Glutamatergic neuron (in vitro differentiated cells): ENCODE measurements at regions not wholly inside any gene's neighbourhood (a gene's known extent, or its start where the extent isn't known, plus 50 kb on each side); places are given as distances from the start of the nearest gene placed in this dataset.

Experiments used
- DNase-seq: peaks from one replicate; pipeline ENCODE4 v3.0.0; 2022
- H3K27ac Mint-ChIP-seq: one replicate; pipeline ENCODE4 v1.8.0; 2020; ENCODE audit warnings: mild to moderate bottlenecking, mixed read lengths, inconsistent platforms; ENCODE audit not compliant: unreplicated experiment
- H3K27me3 Mint-ChIP-seq: one replicate; pipeline ENCODE4 v1.8.0; 2020; ENCODE audit warnings: mild to moderate bottlenecking, moderate library complexity, mixed read lengths, inconsistent platforms; ENCODE audit not compliant: unreplicated experiment
- H3K36me3 Mint-ChIP-seq: one replicate; pipeline ENCODE4 v1.8.0; 2020; ENCODE audit warnings: mild to moderate bottlenecking, mixed read lengths, inconsistent platforms; ENCODE audit not compliant: unreplicated experiment
- H3K4me1 Mint-ChIP-seq: one replicate; pipeline ENCODE4 v1.8.0; 2020; ENCODE audit warnings: mild to moderate bottlenecking, low read depth, mixed read lengths, inconsistent platforms; ENCODE audit not compliant: unreplicated experiment
- H3K4me3 Mint-ChIP-seq: one replicate; pipeline ENCODE4 v1.8.0; 2020; ENCODE audit warnings: mild to moderate bottlenecking, mixed read lengths, inconsistent platforms; ENCODE audit not compliant: unreplicated experiment
- H3K9me3 Mint-ChIP-seq: one replicate; pipeline ENCODE4 v1.8.0; 2020; ENCODE audit warnings: mild to moderate bottlenecking, moderate library complexity, mixed read lengths, inconsistent platforms; ENCODE audit not compliant: unreplicated experiment
- CTCF ChIP-seq: fragments of 200-600 bp; sonication (generic); IDR thresholded peaks from one replicate; pipeline ENCODE4 v1.5.0; 2021; ENCODE audit not compliant: partially characterized antibody, unreplicated experiment

DNA sequence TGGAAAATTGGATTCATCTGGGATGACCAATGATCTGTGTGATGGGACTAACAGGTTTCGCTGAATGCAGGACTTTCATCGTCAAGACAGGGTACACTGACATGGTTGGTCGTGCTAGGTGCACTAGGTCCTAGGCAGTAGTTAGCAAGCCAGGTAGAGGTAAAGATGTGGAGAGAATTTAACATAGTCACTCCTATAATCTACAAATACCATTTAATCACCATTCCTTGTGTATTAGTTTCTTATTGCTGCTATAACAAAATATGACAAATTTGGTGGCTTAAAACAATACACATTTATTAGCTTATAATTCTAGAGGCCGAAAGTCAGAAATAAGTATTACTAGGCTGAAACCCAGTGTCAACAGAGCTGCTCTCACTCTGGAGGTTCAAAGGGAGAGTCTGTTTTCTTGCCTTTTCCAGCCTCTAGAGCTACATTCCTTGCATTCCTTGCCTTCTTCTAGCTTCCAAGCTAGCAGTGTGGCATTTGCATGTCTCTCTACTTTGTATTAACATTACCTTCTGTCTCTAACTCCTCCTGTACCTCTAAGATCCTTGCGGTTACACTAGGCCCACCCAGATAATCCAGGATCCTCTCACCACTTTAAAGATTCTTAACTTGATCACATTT is 98.7 kb upstream of the GRIA3 start:
- no peaks in the 10 kb centered on the region for H3K36me3 Mint-ChIP-seq
- no peak for TF ChIP-seq CTCF
- H3K4me1 Mint-ChIP-seq: no peaks in the 10 kb centered on the region
- no peaks in the 10 kb centered on the region for H3K27me3 Mint-ChIP-seq
- no peak overlapping the region for H3K27ac Mint-ChIP-seq
- no peak for DNase-seq
- no peak overlapping the region for H3K4me3 Mint-ChIP-seq
- H3K9me3 Mint-ChIP-seq: no peaks in the 10 kb centered on the region

DNA sequence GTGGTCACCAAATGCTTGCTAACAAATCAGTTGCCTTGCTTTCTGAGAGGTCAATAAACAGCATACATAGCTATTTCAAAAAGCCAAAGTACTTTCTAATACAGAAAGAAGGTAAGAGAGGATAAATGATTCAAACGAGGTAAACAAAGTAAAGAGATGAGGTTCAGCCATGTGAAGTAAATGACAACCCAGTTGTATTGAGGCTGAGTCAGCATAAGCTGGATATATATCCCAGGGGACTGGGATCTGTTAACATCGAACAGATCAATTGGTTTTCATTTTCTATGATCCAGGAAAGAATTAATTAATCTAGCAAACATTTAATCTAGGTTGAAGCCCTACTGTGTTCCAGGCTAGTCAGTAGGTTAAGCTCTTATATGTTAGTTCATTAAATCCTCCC is 97.3 kb upstream of the GRIA3 start:
- H3K4me3 Mint-ChIP-seq: no peak overlapping the region
- no peaks in the 10 kb centered on the region for H3K27me3 Mint-ChIP-seq
- H3K27ac Mint-ChIP-seq: no peak overlapping the region
- H3K9me3 Mint-ChIP-seq: no peaks in the 10 kb centered on the region
- no peak for TF ChIP-seq CTCF
- no peak for DNase-seq
- no peaks in the 10 kb centered on the region for H3K4me1 Mint-ChIP-seq
- no peaks in the 10 kb centered on the region for H3K36me3 Mint-ChIP-seq

GRCh38 chrX:123087326-123087725 is 96.8 kb upstream of the GRIA3 start:
- H3K4me1 Mint-ChIP-seq: no peaks in the 10 kb centered on the region
- H3K36me3 Mint-ChIP-seq: no peaks in the 10 kb centered on the region
- H3K9me3 Mint-ChIP-seq: no peaks in the 10 kb centered on the region
- no peak for DNase-seq
- H3K27me3 Mint-ChIP-seq: no peaks in the 10 kb centered on the region
- no peak for TF ChIP-seq CTCF
- no peak overlapping the region for H3K27ac Mint-ChIP-seq
- no peak overlapping the region for H3K4me3 Mint-ChIP-seq

GRCh38 chrX:123088331-123088730 is 95.7 kb upstream of the GRIA3 start:
- no peaks in the 10 kb centered on the region for H3K27me3 Mint-ChIP-seq
- no peak for TF ChIP-seq CTCF
- H3K27ac Mint-ChIP-seq: no peak overlapping the region
- H3K9me3 Mint-ChIP-seq: no peaks in the 10 kb centered on the region
- no peak overlapping the region for H3K4me3 Mint-ChIP-seq
- H3K4me1 Mint-ChIP-seq: no peaks in the 10 kb centered on the region
- no peak for DNase-seq
- no peaks in the 10 kb centered on the region for H3K36me3 Mint-ChIP-seq

GRCh38 chrX:123088930-123089329 is 95.1 kb upstream of the GRIA3 start:
- H3K36me3 Mint-ChIP-seq: no peaks in the 10 kb centered on the region
- H3K4me3 Mint-ChIP-seq: no peak overlapping the region
- no peak for TF ChIP-seq CTCF
- no peaks in the 10 kb centered on the region for H3K4me1 Mint-ChIP-seq
- no peaks in the 10 kb centered on the region for H3K9me3 Mint-ChIP-seq
- no peak for DNase-seq
- no peak overlapping the region for H3K27ac Mint-ChIP-seq
- H3K27me3 Mint-ChIP-seq: no peaks in the 10 kb centered on the region
